Thyroid gland (tissue), 4 donors: ENCODE measurements at regions not wholly inside any gene's neighbourhood (a gene's known extent, or its start where the extent isn't known, plus 50 kb on each side); places are given as distances from the start of the nearest gene placed in this dataset.

Experiments used
- CTCF ChIP-seq, 6 experiments: fragments of 200-600 bp in 3 of 6; fragments of 450-650 bp in 3 of 6; sonication (generic) in 3 of 6; IDR thresholded peaks; one replicate each; pipeline ENCODE4 v1.5.1; 2016 to 2019; ENCODE audit warnings: antibody characterized with exemption in 6 of 6, mild to moderate bottlenecking in 2 of 6, inconsistent platforms in 1 of 6, moderate library complexity in 1 of 6
- POLR2A ChIP-seq, 2 donors: fragments of 450-650 bp; IDR thresholded peaks; one replicate each; pipeline ENCODE4 v1.6.1; 2017; ENCODE audit warnings: antibody characterized with exemption in 2 of 2, mild to moderate bottlenecking in 2 of 2, moderate library complexity in 1 of 2

DNA sequence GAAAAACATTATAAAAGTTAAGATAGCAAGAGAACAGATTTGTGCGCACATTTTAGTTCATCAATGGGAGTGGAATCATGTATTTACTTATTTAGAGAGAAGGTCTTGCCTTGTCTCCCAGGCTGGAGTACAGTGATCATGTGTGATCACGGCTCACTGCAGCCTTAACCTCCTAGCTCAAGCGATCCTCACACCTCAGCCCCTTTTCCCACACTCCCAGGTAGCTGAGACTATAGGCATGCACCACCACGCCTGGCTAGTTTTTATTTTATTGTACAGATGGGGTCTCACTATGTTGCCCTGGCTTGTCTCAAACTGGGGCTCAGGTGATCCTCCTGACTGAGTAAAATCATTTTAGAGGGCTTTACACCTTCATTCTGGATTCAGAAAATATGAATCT, 72.3 kb upstream of the ADGRF1 start:
- TF ChIP-seq POLR2A (IDR thresholded peaks at IDR 0.05) (no peak), CTCF (IDR thresholded peaks at IDR 0.05) (no peak)
